Endothelial cell of umbilical vein (primary cell): ENCODE measurements at regions not wholly inside any gene's neighbourhood (a gene's known extent, or its start where the extent isn't known, plus 50 kb on each side); places are given as distances from the start of the nearest gene placed in this dataset.

Source experiments
- CTCF ChIP-seq, 2 donors: IDR thresholded peaks; 1 replicate in 1 of 2; 2 replicates in 1 of 2; pipeline ENCODE4 v1.5.1; 2011; ENCODE audit warnings: low read length in 2 of 2, mild to moderate bottlenecking in 2 of 2, moderate library complexity in 2 of 2, control low read depth in 1 of 2, inconsistent platforms in 1 of 2, low read depth in 1 of 2; ENCODE audit not compliant: insufficient read depth in 1 of 2; ENCODE audit errors: extremely low read depth in 1 of 2
- EZH2 ChIP-seq: IDR thresholded peaks from 2 replicates; pipeline ENCODE4 v1.6.1; 2012; ENCODE audit warnings: borderline replicate concordance, low read depth, mild to moderate bottlenecking, moderate library complexity, low read length, inconsistent platforms; ENCODE audit not compliant: severe bottlenecking
- FOS ChIP-seq: IDR thresholded peaks from 2 replicates; pipeline ENCODE4 v1.6.1; 2011; ENCODE audit warnings: mild to moderate bottlenecking, low read length, moderate library complexity, borderline replicate concordance; ENCODE audit not compliant: insufficient read depth
- GATA2 ChIP-seq: IDR thresholded peaks from 2 replicates; pipeline ENCODE4 v1.7.0; 2011; ENCODE audit warnings: low read depth, mild to moderate bottlenecking, moderate library complexity, mixed read lengths, low read length; ENCODE audit not compliant: insufficient read length, insufficient read depth
- JUN ChIP-seq: IDR thresholded peaks from 2 replicates; pipeline ENCODE4 v1.6.1; 2011; ENCODE audit warnings: borderline replicate concordance, low read depth; ENCODE audit not compliant: insufficient read length, insufficient read depth
- MAX ChIP-seq: IDR thresholded peaks from 2 replicates; pipeline ENCODE4 v1.6.1; 2011; ENCODE audit not compliant: insufficient read depth, insufficient read length
- MYC ChIP-seq: IDR thresholded peaks from one replicate; pipeline ENCODE4 v1.6.1; 2011; ENCODE audit warnings: mild to moderate bottlenecking, low read depth, low read length
- POLR2A ChIP-seq: IDR thresholded peaks from 2 replicates; pipeline ENCODE4 v1.6.1; 2012; ENCODE audit warnings: low read depth, mild to moderate bottlenecking, control low read depth, low read length
- POLR2AphosphoS5 ChIP-seq: IDR thresholded peaks from 2 replicates; pipeline ENCODE4 v1.6.1; 2012; ENCODE audit warnings: low read depth, mild to moderate bottlenecking, control low read depth, low read length, moderate library complexity; ENCODE audit not compliant: insufficient read depth

DNA sequence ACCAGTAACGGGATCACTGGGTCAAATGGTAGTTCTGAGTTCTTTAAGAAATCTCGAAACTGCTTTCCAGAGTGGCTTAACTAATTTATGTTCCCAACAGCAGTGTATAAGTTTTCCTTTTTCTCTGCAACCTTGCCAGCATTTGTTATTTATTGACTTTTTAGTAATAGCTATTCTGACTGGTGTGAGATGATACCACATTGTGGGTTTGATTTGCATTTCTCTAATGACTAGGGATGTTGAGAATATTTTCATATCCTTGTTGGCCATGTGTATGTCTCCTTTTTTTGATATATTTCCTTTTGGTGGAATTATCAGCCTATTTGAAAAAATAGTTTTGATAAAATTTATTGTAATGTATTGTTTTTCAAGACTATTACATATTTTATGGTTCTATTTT, 701.2 kb upstream of the FBXO33 start:
- TF ChIP-seq CTCF (IDR thresholded peaks at IDR 0.05; ENCODE audit: extremely low read depth in 1 of 2, insufficient read depth in 1 of 2, low read depth in 1 of 2, low read length in 2 of 2), result no peak
- TF ChIP-seq POLR2AphosphoS5, result no peak
- TF ChIP-seq MAX, result no peak
- no peak for TF ChIP-seq EZH2
- no peak for TF ChIP-seq POLR2A
- no peak for TF ChIP-seq GATA2
- TF ChIP-seq MYC, result no peak
- no peak for TF ChIP-seq FOS
- TF ChIP-seq JUN, result no peak
